ENCODE measurements at regions not wholly inside any gene's neighbourhood (a gene's known extent, or its start where the extent isn't known, plus 50 kb on each side); places are given as distances from the start of the nearest gene placed in this dataset.

DNA sequence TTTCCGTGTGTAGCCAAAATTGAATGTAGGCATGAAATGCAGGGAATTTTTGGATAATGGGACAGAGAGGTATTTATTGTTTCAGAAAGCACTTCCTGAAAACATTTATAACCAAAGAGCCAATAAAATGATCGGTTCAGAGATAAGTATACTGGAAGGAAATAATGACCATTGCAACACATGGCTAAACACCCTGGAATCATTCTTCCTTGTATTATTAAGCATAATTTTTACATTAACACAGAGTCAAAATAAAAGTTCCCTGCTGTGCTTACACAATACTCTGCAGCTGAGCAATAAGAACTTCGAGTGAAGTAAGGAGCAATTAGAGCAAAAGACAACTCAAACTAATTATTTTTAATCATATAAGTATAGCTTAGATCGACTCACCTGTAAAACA lies 648.3 kb downstream of the TNS3 start:
- no peak for TF ChIP-seq POLR2AphosphoS5 (IDR thresholded peaks at IDR 0.05; ENCODE audit: borderline replicate concordance, low read depth, low read length)
- TF ChIP-seq EZH2 (IDR thresholded peaks at IDR 0.05) = no peak

All from SK-N-MC (cell line).